COR-L47 (cell line): ENCODE measurements at regions not wholly inside any gene's neighbourhood (a gene's known extent, or its start where the extent isn't known, plus 50 kb on each side); places are given as distances from the start of the nearest gene placed in this dataset.

Experiments used
- DNase-seq: peaks from one replicate; lab custom pipeline; 2025; lab: John Stamatoyannopoulos, UW

DNA sequence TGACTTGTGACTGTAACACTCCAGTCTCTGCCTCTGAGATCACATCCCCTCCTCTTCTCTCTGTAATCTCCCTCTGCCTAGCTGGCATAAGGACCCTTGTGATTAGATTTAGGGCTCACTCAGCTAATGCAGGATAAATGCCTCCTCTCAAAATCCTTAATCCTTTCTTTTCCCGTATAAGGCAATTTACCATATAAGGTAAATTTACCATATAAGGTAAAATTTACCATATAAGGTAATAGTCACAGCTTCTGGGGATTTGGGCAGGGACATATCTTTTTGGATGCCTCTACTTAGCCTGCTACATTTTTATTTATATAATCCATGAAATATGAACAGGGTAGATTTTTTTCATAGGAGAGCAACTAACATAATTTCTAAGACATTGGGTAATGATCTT is 318.0 kb upstream of the PUM3 start:
- DNase-seq = no peak

DNA sequence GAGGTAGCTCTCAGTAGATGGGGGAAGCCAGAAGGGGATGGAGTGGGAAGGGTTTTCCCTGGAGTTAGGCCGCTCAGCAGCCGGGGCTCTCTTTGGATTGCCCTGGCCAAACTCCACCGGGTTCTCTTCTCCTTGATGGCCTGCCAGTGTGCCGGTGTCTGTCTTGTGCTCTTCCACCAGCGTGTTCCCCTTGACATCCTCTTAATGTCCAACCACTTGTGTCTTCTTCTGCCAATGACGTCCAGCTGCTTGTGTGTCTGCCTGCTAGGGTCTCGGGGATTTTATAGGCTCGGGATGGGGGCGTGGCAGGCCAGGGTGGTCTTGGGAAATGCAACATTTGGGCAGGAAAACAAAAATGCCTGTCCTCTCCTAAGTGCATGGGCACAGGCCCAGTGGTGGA is 313.1 kb upstream of the PUM3 start:
- DNase-seq = no peak

DNA sequence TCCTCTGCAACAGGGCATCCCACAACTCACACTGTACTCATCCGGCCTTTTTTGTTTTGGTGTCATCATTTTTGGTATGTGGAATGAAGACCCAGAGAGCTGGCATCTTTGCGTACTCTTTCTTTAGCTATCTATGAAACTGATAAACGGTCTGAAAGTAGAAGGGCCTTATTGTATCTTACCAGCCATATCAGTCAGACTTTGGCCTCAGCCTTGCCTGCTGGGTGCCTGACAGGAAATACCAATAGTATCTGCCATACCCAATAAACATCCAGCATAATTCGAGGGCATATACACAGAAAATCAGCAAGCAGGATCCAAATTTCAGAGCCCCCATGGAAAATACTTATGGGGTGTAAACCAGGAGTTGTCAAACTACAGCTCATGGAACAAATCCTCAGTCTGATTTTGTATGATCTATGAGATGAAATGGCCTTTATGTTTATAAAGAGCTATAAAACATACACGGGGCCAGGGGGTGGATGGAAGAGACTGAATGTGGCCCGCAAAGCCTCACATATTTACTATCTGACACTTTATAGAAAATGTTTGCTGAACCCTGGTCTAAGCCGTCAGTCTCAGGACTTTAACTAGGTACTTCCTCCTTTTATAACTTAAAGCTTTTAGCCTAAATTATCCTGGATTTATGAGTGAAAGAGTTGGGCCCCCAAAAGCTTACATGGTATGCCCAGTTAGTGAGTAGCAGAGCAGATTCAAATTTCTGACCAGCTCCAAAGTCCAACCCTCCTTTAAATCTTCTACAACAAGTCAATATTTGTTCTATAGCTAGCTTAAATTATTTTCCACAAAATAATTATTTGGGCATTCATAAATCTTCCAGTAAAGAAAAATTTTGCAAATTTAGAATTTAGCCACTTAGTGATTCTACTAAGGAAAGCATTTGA is 308.0 kb upstream of the PUM3 start:
- DNase-seq = no peak

DNA sequence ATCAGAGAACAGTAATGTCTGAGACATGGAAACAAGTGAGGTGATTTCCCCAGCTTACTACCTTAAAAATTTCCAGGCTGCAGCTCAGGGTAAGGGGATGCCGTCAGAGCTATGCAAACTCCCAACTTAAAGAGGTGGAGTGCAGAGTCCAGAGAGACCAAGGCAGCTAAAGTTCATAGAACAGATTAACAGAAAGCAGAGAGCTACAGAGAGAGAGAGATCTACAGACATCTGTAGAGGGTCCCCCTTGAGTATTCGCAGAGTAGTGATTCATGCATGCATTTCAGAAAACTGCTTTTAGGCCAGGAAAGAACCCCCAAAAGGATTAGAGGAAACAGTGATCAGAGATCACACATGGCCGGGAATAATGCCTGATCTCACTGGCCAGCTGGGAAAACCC is 306.2 kb upstream of the PUM3 start:
- no peak for DNase-seq

DNA sequence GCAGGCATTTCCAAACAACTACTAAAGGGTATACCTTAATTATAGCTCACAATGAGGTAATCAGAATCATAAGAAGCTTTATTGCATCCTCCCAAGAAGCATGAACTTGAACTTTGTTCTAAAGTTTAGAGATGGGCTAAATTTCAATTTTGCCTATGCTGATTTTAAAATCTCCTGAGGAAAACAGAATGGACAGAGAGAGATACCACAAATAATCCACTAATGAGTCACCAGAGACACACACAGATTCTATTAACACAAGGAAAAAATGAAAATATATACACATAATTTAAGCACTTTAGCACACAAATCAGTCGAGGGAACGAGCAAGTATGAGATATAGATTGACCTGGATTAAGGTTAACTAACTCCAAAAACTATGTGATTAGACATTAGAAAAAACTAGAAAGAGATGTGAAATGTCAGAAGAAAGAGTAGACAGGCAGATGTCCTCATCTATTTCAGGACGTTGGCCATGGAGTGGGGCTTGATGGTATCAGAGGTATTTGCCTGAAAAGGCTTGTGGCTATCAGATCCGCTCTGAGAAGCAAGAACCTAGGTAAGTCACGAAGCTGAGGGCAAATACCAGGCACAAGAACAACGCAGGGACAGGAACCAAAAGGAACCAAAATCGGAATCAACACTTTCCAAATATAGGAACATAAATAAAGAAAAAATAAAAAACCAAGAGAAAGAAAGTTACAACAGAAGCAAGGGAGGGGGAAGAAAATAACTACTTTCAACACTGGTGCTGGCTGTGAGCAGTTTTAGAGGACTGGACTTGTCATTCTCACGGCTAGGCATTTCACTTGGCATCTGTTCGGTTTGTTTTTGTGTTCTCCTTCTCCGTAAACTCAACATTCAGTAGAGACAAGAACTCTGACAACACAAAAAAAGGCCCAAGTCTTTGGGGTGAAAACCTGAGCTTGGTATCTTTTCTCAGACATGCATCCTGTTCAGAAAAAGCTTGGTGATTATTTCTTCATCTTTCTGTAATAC is 294.6 kb upstream of the PUM3 start:
- no peak for DNase-seq

DNA sequence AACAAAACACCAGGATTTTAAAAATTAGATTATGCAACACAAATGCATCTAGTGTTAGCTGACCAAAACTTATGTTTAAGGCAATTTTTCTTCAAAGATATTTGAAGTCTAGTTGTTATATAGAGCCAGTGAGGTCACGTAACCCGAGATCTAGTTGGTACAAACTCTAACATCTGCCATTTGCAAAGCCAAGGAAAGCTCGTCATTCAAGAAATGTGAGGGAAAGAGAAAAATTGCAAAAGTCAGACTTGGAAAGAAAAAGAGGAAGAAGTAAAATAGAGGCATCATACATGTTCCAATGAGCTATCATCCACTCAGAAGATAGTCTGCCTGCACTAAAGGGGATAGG is 293.4 kb upstream of the PUM3 start:
- no peak for DNase-seq

DNA sequence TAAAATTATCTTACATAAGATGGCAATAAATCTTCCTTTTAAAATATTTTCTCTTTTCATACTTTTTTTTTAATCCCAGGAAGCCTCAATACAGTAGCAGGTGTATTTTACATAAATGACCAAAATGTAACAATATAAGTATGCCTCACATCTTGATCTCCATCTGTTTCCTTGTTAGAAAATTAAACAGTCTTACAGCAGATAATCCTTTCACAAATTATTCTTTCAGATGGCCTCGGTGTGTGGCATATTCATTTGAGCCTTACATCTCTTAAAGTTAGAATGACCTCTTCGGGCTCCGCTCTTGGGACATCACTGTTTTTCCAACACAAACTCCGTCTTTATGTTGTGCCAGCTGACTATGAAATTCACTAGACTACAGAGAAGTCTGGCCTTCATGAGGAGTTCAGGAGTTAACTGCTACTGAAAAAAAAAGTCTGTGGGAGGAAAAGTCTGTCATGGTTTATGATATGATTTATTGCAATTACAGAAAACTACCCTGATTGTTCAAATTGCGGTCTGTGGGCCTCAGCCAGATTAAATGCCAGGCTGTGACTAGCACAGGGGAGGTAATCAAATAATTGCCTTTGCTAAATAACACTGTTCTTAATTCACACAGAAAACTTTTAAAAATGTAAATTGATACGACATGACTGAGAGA is 292.9 kb upstream of the PUM3 start:
- no peak for DNase-seq

DNA sequence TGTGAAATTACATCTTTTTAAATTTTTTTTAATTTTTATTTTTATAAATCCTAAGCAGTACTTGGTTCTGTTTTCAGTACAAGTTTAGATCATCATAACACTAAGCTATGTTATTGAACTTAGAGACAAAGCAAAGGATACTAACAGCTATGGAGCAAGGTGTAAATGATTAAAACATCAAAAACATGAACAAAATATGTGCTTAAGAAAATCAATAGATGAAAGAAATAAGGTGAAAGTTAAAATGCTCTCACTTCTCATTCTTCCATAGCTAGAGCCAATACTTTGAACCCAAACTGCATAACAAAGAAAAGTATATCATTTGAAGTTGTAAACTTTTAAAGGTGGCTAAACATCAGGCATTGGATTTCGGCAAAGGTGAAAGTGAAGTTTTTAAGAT is 292.3 kb upstream of the PUM3 start:
- DNase-seq = no peak

DNA sequence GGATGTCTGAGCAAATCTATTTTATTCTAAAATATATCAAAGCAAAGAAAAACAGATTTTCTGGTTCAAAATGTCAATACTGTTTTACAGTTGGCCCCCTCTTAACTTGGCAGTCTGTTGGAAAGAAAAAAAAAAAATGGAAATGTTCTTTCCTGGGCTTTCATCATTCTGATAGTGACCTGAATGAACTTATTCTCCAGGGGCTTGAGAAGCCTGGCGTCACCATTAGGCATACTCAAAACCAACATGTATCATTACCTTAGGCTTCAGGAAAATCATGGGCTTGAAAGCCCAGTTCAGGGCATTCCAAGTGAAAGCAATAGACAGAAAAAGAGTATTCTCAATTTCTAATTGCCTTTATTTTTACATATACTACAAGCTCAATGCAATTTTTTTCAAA is 283.7 kb upstream of the PUM3 start:
- no peak for DNase-seq

DNA sequence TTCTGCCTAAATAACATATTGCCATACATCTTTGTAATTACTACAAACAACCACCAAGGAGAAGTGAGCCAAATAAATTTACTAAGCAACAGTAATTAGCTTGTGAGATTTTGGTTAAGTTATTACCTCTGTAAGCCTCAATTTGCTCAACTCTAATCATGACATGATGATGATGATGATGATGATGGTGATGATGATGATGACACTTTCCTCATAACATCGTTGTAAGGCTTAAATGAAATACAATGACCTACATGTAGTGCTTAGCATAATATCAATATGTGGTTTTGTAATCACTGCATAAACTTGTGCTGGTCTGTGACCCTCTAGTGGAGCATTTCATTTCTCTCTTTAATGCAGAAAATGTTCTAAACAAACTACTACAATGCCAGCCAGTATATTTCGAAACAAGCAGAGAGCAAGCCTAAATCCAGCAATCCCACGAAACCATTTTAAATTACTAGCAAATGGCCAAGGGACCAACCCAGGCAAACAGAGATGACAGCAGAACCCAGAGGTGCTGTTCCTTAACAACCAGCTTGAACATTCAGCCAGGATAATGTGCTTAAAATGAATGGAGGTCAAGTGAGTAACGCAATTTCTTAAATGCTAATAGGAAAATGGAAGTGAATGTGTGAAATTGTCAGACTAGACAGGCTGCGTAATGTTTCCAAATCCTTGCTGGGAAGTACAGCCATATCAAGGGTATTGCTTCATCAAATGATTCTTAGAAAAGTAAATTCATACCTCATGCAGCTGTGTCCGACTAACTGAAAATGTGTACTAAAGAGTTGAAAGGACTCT is 281.9 kb upstream of the PUM3 start:
- DNase-seq = no peak

DNA sequence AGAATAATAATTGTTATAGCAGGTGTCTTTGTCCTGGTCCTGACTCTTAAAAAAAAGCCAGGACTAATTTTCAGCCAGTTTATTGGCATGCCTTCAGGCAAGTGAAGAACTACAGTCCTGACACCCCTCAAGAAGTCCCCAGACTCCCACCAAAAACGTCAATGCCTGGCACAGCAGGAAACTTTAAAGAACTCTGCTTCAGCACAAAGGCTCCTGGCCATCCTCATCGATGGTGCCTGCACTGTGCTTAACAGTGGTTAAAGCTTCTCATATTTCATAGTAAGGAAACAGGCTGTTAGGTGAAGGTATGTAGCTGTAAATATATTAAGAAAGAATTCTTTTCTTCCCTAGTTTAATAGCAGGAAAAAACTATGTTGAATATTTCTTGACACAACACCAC is 280.1 kb upstream of the PUM3 start:
- DNase-seq = no peak

DNA sequence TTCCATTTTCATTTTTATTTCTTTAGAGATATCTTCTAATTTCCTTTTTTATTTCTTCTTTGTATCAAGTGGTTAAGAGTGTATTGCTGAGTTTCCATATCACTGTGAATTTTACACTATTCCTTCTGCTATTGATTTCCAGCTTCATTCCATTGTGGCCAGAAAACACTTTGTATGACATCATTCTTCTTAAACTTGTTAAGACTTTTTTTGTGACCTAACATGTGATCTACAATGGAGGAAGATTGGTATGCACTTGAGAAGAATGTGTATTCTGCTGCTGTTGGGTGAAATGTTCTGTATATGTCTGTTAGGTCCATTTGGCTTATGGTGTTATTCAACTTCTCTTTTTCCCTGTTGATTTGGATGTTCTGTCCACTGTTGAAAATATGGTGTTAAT is 274.2 kb upstream of the PUM3 start:
- DNase-seq = no peak

DNA sequence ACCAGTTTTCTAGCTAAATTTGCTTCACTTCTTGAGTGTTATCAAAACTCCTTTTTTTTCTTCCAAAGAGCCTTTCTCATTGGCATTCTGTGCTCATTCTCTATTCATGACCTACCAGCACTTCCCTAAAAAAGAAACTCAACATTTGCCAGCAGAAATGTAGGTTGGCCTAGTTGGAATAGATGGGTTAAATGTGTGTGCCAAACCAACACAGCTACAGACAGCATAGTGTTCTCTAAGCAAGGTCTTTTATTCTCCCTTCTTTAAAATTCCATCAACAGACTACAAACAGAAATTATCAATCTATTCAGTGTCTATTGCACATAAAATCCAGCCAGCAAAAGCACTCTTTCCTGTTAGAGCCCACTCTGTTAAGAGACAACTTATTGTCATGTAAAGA is 255.8 kb upstream of the PUM3 start:
- no peak for DNase-seq

DNA sequence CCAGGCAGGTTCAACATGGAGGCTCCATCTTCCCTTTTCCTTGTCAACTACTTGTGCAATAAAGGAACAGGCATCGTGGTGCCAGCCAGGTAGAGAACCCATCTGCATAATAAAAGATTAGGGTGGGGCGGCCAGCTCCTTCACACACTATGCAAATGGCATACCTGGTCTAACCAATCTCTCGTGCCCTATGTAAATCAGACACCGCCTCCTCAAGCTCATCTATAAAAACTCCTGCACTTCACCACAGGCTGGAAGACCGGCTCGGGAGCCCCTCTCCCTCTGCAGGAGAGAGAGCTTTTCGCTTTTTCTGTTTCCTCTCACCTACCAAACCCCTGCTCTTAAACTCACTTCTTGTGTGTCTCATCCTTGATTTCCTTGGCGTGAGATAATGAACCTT is 244.3 kb upstream of the PUM3 start:
- no peak for DNase-seq

DNA sequence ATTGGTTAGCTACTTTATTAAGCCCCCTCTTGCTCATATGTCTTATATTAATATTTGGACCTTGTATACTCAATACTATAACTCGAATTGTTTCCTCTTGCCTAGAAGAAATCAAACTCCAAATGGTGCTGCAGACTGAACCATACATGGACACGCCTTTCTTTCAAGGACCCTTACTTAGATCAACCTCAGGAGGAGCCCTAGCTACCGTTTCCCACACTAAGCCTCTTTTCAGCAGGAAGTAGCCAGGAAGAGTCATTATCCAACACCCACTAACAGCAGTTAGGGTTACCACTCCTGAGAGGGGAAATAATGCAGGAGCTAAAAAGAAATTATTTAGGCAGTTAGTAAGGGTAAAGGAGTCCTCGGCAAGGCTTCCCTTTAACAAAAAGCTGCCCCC is 243.8 kb upstream of the PUM3 start:
- DNase-seq = no peak

DNA sequence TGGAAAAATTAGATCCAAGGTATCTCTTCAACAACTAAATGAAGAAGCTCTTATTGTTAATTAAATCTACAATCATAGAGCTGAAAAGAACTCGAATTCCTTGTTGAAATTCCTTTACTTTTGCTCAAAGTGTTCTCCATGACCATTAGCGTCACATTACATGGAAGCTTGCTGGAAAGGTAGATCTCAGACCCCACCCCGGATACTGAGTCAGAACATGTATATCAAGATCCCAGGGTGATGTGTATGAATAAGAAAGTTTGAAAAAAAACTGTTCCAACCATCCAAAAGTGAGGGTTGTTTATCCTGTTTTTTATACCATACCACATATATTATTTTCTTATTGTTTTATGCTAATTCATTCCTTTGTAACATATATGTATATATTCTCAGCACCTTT is 237.1 kb upstream of the PUM3 start:
- DNase-seq = no peak

DNA sequence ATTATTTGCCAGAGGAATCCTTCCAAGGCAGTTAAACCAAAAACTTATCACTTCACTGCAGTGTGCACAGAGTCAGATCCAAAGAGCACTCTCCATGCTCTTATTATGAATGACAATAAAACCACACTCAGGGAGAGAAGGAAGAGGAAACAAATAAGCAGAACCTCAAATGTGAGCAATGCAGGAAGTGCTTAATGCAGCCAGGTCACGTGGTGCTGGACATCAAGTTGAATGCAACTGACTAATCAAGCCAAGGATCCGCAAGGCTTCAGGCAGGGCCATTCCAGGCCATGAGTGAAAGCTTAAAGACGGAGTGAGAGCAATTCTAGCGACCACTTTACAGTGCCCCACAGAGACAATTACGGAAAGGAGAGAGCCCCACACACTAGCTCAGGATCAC is 230.4 kb upstream of the PUM3 start:
- no peak for DNase-seq

DNA sequence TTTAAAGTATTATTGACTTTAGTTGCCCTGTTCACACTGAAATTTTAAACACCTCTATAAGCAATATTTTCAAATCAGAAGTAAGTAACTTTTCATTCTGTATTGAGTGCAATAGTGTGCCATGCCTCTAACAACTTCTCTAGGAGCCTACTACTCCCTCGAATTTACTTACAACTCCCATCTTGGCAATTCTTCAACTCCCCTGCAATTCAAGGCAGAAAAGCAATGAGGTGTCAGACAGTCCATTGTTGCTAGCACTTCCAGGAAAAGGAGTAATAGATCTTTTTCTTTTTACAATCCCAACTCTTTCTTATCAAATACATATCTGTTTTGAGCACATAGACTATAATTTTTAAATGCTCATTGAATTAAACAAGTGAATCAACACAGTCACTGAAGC is 222.7 kb upstream of the PUM3 start:
- no peak for DNase-seq

DNA sequence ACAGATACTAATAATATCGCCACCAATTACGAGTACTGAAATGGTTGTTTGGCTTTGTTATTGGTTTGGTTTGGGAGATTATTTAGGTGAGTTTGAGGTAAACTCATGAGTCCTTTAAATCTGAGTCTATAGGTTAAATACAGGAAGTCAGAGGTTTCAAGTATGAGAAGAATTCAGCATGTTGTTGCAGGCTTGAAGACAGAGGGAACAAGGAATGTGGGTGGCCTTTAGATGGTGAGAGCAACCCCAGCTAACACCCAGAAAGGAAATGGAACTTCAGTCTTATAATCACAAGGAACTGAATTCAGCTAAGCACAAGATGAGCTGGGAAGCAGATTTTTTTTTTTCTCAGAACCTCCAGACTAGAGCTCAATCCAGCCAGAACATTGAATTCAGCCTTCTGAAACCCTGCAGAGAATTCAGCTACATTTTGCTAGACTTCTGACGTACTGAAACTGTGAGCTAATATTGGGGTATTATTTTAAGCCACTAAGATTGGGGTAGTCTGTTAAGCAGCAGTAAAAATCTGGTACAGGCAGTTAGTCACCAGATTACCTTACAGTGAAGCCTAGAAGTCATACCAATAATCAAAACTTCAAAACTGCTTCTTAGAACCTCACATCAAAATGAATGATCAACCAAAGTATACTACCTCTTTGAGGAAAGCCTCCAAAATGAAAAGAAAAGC is 216.0 kb upstream of the PUM3 start:
- DNase-seq = no peak

DNA sequence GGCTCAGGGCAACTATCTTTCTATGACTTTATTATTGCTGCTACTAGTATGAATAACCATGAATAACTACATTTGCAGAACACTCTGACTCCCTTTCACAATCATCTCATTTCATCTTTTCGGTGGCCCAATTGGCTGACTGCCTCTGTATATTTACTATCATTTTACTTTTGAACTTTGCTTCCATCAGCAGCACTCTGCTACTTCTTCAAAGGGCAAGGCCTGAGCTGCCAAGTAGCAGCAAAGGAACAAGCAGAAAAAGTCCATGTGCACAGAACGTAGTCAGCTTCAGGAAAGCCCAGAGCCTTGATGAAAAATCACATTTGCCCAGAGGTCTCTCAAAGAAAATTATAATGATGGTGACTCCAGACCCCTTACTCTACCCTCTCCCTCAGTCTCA is 214.5 kb upstream of the PUM3 start:
- DNase-seq = no peak

DNA sequence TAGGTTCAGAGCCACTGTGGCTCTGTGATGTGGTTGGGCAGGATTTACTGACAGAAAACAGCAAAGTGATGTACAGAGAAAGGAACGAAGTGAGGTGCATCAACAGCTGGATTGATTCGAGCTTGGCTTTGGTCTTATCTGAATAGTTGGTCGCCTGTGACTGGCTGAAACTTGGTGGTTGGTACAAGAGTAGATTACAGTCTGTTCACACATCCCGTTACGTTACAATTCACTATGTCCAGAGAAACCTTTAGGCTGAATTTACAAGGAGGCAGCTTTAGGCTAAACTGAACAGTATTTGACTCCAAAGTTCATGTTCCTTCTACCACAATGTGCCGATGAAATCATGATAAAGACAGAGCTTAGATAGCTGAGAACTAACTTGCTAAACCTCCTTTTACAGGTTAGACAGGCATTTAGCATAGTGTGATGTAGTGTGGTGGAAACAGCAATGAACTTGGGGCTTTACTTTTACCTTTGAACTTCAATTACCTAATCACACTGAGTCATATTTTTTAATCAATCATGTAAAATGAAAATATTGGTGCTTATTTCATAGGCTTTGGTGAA is 210.2 kb upstream of the PUM3 start:
- DNase-seq = no peak
